ENCODE measurements at regions not wholly inside any gene's neighbourhood (a gene's known extent, or its start where the extent isn't known, plus 50 kb on each side); places are given as distances from the start of the nearest gene placed in this dataset.
A peak's percentile ranks its signal among the peaks of the same experiment; 100 is the strongest.

GRCh38 chr1:94329986-94330385 lies 88.2 kb upstream of the ABCD3 start:
- DNase-seq (ENCODE audit: low read depth, low spot score), result no peak
- Mint-ChIP-seq H3K27ac (ENCODE audit: unreplicated experiment) (no peak overlapping the region), H3K4me3 (no peak overlapping the region), H3K27me3 (ENCODE audit: low read depth) (no peaks in the 10 kb centered on the region), H3K36me3 (ENCODE audit: low read depth) (no peaks in the 10 kb centered on the region), H3K9me3 (no peaks in the 10 kb centered on the region), H3K4me1 (peaks cover 29% of the 10 kb centered on the region)
- TF ChIP-seq CTCF (conservative IDR thresholded peaks at IDR 0.05), result peak; percentile 19

- Mint-ChIP-seq H3K4me3 (no peak overlapping the region), H3K36me3 (ENCODE audit: low read depth) (no peaks in the 10 kb centered on the region), H3K27me3 (ENCODE audit: low read depth) (no peaks in the 10 kb centered on the region), H3K27ac (ENCODE audit: unreplicated experiment) (no peak overlapping the region), H3K4me1 (peaks cover 29% of the 10 kb centered on the region), H3K9me3 (no peaks in the 10 kb centered on the region)
- TF ChIP-seq CTCF (conservative IDR thresholded peaks at IDR 0.05), result no peak
- DNase-seq (ENCODE audit: low read depth, low spot score), result no peak
These were observed 88.9 kb upstream of the ABCD3 start for GRCh38 chr1:94329276-94329675.

GRCh38 chr1:94327001-94327690 lies 89.8 kb upstream of the ARHGAP29 start:
- Mint-ChIP-seq H3K4me3 (peak overlapping the region; percentile 10), H3K9me3 (no peaks in the 10 kb centered on the region), H3K4me1 (peaks cover 33% of the 10 kb centered on the region), H3K36me3 (ENCODE audit: low read depth) (no peaks in the 10 kb centered on the region), H3K27ac (ENCODE audit: unreplicated experiment) (peak overlapping the region; percentile 36), H3K27me3 (ENCODE audit: low read depth) (no peaks in the 10 kb centered on the region)
- DNase-seq (ENCODE audit: low read depth, low spot score), result peak; percentile 31
- no peak for TF ChIP-seq CTCF (conservative IDR thresholded peaks at IDR 0.05)

GRCh38 chr1:94326329-94326728 lies 88.9 kb upstream of the ARHGAP29 start:
- TF ChIP-seq CTCF (conservative IDR thresholded peaks at IDR 0.05), result no peak
- no peaks in the 10 kb centered on the region for H3K9me3 Mint-ChIP-seq
- H3K4me1 Mint-ChIP-seq, result peaks cover 33% of the 10 kb centered on the region
- H3K36me3 Mint-ChIP-seq (ENCODE audit: low read depth), result no peaks in the 10 kb centered on the region
- no peak for DNase-seq (ENCODE audit: low read depth, low spot score)
- no peak overlapping the region for H3K27ac Mint-ChIP-seq (ENCODE audit: unreplicated experiment)
- H3K4me3 Mint-ChIP-seq, result no peak overlapping the region
- H3K27me3 Mint-ChIP-seq (ENCODE audit: low read depth), result no peaks in the 10 kb centered on the region

- no peak for TF ChIP-seq CTCF (conservative IDR thresholded peaks at IDR 0.05)
- Mint-ChIP-seq H3K4me1 (peaks cover 33% of the 10 kb centered on the region), H3K4me3 (no peak overlapping the region), H3K27me3 (ENCODE audit: low read depth) (no peaks in the 10 kb centered on the region), H3K36me3 (ENCODE audit: low read depth) (no peaks in the 10 kb centered on the region), H3K27ac (ENCODE audit: unreplicated experiment) (no peak overlapping the region), H3K9me3 (no peaks in the 10 kb centered on the region)
- DNase-seq (ENCODE audit: low read depth, low spot score), result no peak
These were observed 88.3 kb upstream of the ARHGAP29 start for GRCh38 chr1:94325377-94326302.
